T-helper 1 cell treated with Interleukin-12 subunit alpha and Interleukin-12 subunit beta and Interleukin-4 antibody, amounts not matched to agents 30 μg/mL and 1 μg/mL, for 36 hours (primary cell): ENCODE measurements at regions not wholly inside any gene's neighbourhood (a gene's known extent, or its start where the extent isn't known, plus 50 kb on each side); places are given as distances from the start of the nearest gene placed in this dataset.
"Not testable (repeated sequence)": the region's sequence is repeated elsewhere in the genome, so short reads cannot be mapped to it uniquely, and the experiment has no call there.

Experiments
- H3K27ac Mint-ChIP-seq: one replicate; pipeline ENCODE4 v1.8.0; 2021; ENCODE audit warnings: mild to moderate bottlenecking, mixed read lengths
- H3K27me3 Mint-ChIP-seq: one replicate; pipeline ENCODE4 v1.8.0; 2021; ENCODE audit warnings: low read depth, mixed read lengths
- H3K36me3 Mint-ChIP-seq: one replicate; pipeline ENCODE4 v1.8.0; 2021; ENCODE audit warnings: low read depth, mixed read lengths
- H3K4me1 Mint-ChIP-seq: one replicate; pipeline ENCODE4 v1.8.0; 2021; ENCODE audit warnings: low read depth, mixed read lengths
- H3K4me3 Mint-ChIP-seq: one replicate; pipeline ENCODE4 v1.8.0; 2021; ENCODE audit warnings: mild to moderate bottlenecking, moderate library complexity, mixed read lengths
- H3K9me3 Mint-ChIP-seq: one replicate; pipeline ENCODE4 v1.8.0; 2021; ENCODE audit warnings: mixed read lengths

DNA sequence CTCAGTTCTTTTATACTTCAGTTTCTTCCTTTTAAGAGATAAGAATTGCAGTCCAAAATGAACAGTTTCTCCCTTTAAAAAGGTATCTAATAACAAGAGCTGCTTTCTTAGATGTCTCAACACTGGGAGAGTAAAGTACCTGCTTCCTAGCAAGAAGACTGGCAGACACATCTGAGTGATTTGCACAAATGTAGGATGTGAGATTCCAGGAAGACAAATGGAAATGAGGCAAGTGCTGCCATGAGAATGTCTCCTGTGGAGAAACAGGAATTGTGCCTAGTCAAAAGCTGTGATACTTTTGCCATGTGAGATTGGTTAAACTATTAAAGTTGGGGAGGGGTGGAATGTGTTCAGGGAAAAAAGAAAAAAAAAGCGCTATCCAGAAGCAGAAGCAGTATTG lies 159.1 kb downstream of the HTR1A start:
- Mint-ChIP-seq H3K27me3 (no peaks in the 10 kb centered on the region), H3K36me3 (no peaks in the 10 kb centered on the region), H3K9me3 (no peaks in the 10 kb centered on the region), H3K4me3 (no peak overlapping the region), H3K4me1 (no peaks in the 10 kb centered on the region), H3K27ac (no peak overlapping the region)

DNA sequence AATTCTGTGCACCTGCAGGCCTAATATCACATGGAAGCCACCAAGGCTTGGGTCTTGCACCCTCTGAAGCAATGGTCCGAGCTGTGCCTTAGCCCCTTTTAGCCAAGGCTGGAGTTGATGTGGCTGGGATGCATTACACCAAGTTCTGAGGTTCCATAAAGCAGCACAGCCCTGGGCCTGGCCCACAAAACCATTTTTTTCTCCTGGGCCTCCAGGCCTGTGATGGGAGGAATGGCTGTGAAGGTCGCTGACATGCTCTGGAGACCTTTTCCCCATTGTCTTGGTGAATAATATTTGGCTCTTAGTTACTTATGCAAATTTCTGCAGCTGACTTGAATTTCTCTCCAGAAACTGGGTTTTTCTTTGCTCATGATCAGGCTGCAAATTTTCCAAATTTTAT lies 167.3 kb downstream of the HTR1A start:
- Mint-ChIP-seq H3K4me1 (no peaks in the 10 kb centered on the region), H3K36me3 (no peaks in the 10 kb centered on the region), H3K4me3 (no peak overlapping the region), H3K9me3 (peaks cover 31% of the 10 kb centered on the region), H3K27me3 (no peaks in the 10 kb centered on the region), H3K27ac (no peak overlapping the region)

- no peak overlapping the region for H3K27ac Mint-ChIP-seq
- H3K4me1 Mint-ChIP-seq: no peaks in the 10 kb centered on the region
- no peaks in the 10 kb centered on the region for H3K36me3 Mint-ChIP-seq
- H3K27me3 Mint-ChIP-seq: no peaks in the 10 kb centered on the region
- peaks cover 31% of the 10 kb centered on the region for H3K9me3 Mint-ChIP-seq
- H3K4me3 Mint-ChIP-seq: no peak overlapping the region
These were observed 167.9 kb downstream of the HTR1A start for GRCh38 chr5:63794296-63794695.

DNA sequence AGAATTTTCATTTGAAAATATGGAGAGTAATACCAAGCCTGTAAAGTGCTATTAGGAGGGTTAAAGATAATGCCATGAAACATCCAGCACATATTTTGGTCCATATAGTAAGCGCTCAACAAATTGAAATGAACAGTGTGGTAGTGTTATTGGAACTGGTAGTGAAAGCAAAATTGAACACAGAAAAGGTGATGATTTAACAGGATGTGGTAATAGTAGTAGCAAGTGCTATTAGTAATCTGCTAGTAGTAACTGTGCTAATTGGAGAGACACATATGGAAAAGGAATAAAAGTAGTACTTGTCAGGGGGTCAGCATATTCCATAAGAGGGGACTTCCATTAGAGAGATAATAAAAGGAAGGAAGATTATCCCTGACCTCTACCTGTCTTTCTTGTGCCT lies 187.3 kb downstream of the HTR1A start:
- H3K4me1 Mint-ChIP-seq: no peaks in the 10 kb centered on the region
- no peaks in the 10 kb centered on the region for H3K36me3 Mint-ChIP-seq
- H3K27ac Mint-ChIP-seq: no peak overlapping the region
- H3K27me3 Mint-ChIP-seq: no peaks in the 10 kb centered on the region
- peaks cover 4% of the 10 kb centered on the region for H3K9me3 Mint-ChIP-seq
- no peak overlapping the region for H3K4me3 Mint-ChIP-seq

DNA sequence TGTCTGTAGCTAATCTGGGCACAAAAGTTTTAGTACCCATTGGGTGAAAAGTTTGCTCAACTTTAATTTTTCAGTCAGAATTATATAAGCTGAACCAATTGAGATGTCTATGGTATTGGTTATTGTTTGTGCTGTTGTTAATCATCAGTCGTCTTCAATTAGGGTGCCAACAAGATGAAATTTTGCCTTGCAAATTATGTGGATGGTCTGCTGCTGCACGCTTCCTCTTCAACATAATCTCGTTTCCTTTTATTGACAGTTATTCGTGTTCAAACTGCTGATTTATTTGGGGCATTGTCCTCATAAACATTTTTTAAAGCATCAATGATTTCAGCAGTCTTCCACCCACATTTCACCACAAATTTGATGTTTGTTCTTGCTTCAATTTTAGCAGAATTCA lies 194.0 kb downstream of the HTR1A start:
- Mint-ChIP-seq H3K4me1 (no peaks in the 10 kb centered on the region), H3K36me3 (no peaks in the 10 kb centered on the region), H3K27me3 (no peaks in the 10 kb centered on the region), H3K9me3 (peaks cover 3% of the 10 kb centered on the region), H3K4me3 (no peak overlapping the region), H3K27ac (no peak overlapping the region)

DNA sequence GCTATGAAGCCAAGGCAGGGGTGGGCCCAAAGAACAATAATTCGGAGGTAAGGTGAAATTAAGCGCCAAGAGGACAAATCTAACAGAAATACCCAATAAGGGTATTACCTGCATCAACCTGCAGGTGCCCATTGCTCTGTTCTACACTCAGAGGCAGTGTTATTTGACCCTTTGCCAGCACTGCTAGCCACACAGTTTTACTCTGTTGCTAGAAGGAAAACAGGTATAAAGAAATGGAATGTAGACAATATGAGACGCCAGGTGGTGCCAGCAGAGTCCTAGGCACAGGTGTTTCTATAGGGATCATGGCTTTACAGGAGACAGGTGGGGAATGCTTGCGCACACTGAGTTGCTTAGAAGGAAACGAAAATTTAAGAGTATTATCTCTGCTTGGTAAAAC lies 201.3 kb downstream of the HTR1A start:
- H3K4me1 Mint-ChIP-seq: no peaks in the 10 kb centered on the region
- H3K36me3 Mint-ChIP-seq: no peaks in the 10 kb centered on the region
- no peaks in the 10 kb centered on the region for H3K9me3 Mint-ChIP-seq
- no peak overlapping the region for H3K4me3 Mint-ChIP-seq
- no peak overlapping the region for H3K27ac Mint-ChIP-seq
- H3K27me3 Mint-ChIP-seq: no peaks in the 10 kb centered on the region

- no peak overlapping the region for H3K4me3 Mint-ChIP-seq
- no peaks in the 10 kb centered on the region for H3K36me3 Mint-ChIP-seq
- H3K4me1 Mint-ChIP-seq: no peaks in the 10 kb centered on the region
- H3K27ac Mint-ChIP-seq: no peak overlapping the region
- H3K27me3 Mint-ChIP-seq: no peaks in the 10 kb centered on the region
- H3K9me3 Mint-ChIP-seq: no peaks in the 10 kb centered on the region
These were observed 219.0 kb downstream of the HTR1A start for GRCh38 chr5:63743096-63743798.

DNA sequence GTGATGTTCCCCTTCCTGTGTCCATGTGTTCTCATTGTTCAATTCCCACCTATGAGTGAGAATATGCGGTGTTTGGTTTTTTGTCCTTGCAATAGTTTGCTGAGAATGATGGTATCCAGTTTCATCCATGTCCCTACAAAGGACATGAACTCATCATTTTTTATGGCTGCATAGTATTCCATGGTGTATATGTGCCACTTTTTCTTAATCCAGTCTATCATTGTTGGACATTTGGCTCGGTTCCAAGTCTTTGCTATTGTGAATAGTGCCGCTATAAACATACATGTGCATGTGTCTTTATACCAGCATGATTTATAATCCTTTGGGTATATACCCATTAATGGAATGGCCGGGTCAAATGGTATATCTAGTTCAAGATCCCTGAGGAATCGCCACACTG lies 229.4 kb downstream of the HTR1A start:
- H3K4me3 Mint-ChIP-seq, H3K27me3 Mint-ChIP-seq, H3K4me1 Mint-ChIP-seq, H3K27ac Mint-ChIP-seq, H3K36me3 Mint-ChIP-seq: not testable (repeated sequence)
- H3K9me3 Mint-ChIP-seq: peaks cover 13% of the 10 kb centered on the region

- Mint-ChIP-seq H3K27ac (no peak overlapping the region), H3K27me3 (no peaks in the 10 kb centered on the region), H3K36me3 (no peaks in the 10 kb centered on the region), H3K9me3 (peaks cover 10% of the 10 kb centered on the region), H3K4me1 (no peaks in the 10 kb centered on the region), H3K4me3 (no peak overlapping the region)
These were observed 234.7 kb downstream of the HTR1A start for GRCh38 chr5:63727583-63727982.

- Mint-ChIP-seq H3K27me3 (no peaks in the 10 kb centered on the region), H3K36me3 (no peaks in the 10 kb centered on the region), H3K9me3 (peaks cover 5% of the 10 kb centered on the region)
These were observed 235.7 kb downstream of the HTR1A start for GRCh38 chr5:63726496-63726895.

DNA sequence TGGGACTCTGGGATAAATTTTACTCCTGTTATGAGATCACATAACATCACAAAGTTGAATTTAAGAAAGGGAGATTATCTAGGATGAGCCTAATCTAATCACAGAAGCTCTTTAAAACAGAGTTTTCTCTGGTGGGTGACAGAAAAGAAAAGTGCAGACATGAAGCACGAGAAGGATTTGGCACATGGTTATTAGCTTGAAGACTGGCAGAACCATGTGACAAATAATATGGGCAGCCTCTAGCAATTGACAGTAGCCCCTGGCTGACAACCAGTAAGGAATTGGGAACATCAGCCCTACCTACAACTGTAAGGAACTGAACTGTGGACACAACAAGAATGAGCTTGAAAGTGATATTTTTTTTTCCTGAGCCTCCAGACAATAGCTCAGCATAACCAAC lies 243.1 kb downstream of the HTR1A start:
- H3K27ac Mint-ChIP-seq: no peak overlapping the region
- H3K27me3 Mint-ChIP-seq: no peaks in the 10 kb centered on the region
- no peak overlapping the region for H3K4me3 Mint-ChIP-seq
- no peaks in the 10 kb centered on the region for H3K9me3 Mint-ChIP-seq
- H3K4me1 Mint-ChIP-seq: no peaks in the 10 kb centered on the region
- no peaks in the 10 kb centered on the region for H3K36me3 Mint-ChIP-seq

More at GRCh38 chr5:63726496-63726895, 235.7 kb downstream of the HTR1A start:
- Mint-ChIP-seq H3K4me1 (no peaks in the 10 kb centered on the region), H3K27ac (no peak overlapping the region), H3K4me3 (no peak overlapping the region)

- H3K4me1 Mint-ChIP-seq: no peaks in the 10 kb centered on the region
- no peaks in the 10 kb centered on the region for H3K9me3 Mint-ChIP-seq
- no peaks in the 10 kb centered on the region for H3K36me3 Mint-ChIP-seq
- no peak overlapping the region for H3K4me3 Mint-ChIP-seq
- H3K27me3 Mint-ChIP-seq: no peaks in the 10 kb centered on the region
- H3K27ac Mint-ChIP-seq: no peak overlapping the region
These were observed 262.0 kb downstream of the HTR1A start for GRCh38 chr5:63700241-63700640.

DNA sequence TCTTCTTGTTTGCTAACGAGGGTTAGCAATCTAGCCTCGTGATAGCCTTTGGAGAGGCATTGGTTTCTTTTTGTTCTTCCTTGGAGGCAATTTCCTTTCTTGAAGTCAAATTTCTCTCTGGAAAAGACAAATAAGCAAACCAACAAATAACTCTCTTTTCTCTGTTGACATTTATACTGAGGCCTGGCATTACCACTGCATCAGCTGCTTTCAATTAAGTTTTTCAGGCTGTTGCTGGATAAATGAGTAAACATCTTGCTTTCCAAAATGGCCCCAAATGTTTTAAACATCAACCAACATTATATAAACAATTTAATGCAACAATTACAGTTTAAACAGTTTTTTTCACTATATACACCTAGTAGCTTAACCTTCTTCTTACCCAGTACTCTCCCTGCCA lies 264.4 kb downstream of the HTR1A start:
- Mint-ChIP-seq H3K27ac (no peak overlapping the region), H3K4me3 (no peak overlapping the region), H3K9me3 (peaks cover 3% of the 10 kb centered on the region), H3K36me3 (no peaks in the 10 kb centered on the region), H3K4me1 (no peaks in the 10 kb centered on the region), H3K27me3 (no peaks in the 10 kb centered on the region)

GRCh38 chr5:63690546-63690945 lies 271.7 kb downstream of the HTR1A start:
- no peaks in the 10 kb centered on the region for H3K27me3 Mint-ChIP-seq
- no peaks in the 10 kb centered on the region for H3K36me3 Mint-ChIP-seq

DNA sequence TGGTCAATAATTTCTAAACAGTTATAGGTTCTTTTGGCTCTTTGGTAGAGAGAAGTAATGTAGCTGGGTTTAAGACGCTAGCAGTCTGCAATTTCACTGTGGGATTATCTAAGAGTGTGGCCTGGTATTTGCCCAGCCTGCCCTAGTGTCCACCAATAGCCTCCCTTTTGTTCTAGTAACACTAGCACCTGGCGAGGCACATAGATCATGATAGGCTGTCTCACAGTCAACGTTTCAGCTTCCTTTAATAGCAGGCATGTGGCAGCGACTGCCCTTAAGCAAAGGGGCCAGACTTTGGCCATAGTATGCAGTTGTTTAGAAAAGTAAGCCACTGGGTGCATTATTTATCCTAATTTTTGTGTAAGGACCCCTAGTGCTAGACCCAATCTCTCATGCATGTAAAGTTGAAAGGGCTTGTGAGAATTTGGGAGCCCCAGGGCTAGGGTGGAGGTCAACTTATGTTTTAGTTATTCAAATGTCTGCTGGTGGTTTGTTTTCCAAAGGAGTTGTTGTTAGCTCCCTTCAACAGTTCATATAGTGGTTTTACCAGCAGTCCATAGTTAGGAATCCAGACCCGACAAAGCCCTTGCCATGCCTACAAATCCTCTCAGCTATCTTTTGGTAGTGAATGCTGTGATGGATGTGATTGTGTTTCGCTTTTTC lies 274.3 kb downstream of the HTR1A start:
- H3K27me3 Mint-ChIP-seq: no peaks in the 10 kb centered on the region
- H3K36me3 Mint-ChIP-seq: no peaks in the 10 kb centered on the region
- H3K27ac Mint-ChIP-seq: no peak overlapping the region
- H3K4me1 Mint-ChIP-seq: no peaks in the 10 kb centered on the region
- H3K9me3 Mint-ChIP-seq: peaks cover 4% of the 10 kb centered on the region
- no peak overlapping the region for H3K4me3 Mint-ChIP-seq

More at GRCh38 chr5:63690546-63690945, 271.7 kb downstream of the HTR1A start:
- H3K4me1 Mint-ChIP-seq: no peaks in the 10 kb centered on the region
- no peak overlapping the region for H3K4me3 Mint-ChIP-seq
- peaks cover 6% of the 10 kb centered on the region for H3K9me3 Mint-ChIP-seq
- no peak overlapping the region for H3K27ac Mint-ChIP-seq
